Mesothelial cell of epicardium (in vitro differentiated cells): ENCODE measurements at regions not wholly inside any gene's neighbourhood (a gene's known extent, or its start where the extent isn't known, plus 50 kb on each side); places are given as distances from the start of the nearest gene placed in this dataset.

Experiments
- DNase-seq, 2 experiments: peaks; one replicate each; pipeline ENCODE4 v3.0.0; 2021; ENCODE audit warnings: low spot score in 2 of 2; ENCODE audit not compliant: unreplicated experiment in 2 of 2
- H3K27ac Mint-ChIP-seq: 2 replicates; pipeline ENCODE4 v1.8.0; 2021; ENCODE audit warnings: mixed read lengths
- H3K27me3 Mint-ChIP-seq: 2 replicates; pipeline ENCODE4 v1.8.0; 2021; ENCODE audit warnings: low read depth, mixed read lengths
- H3K36me3 Mint-ChIP-seq: 2 replicates; pipeline ENCODE4 v1.8.0; 2021; ENCODE audit warnings: mixed read lengths
- H3K4me1 Mint-ChIP-seq: 2 replicates; pipeline ENCODE4 v1.8.0; 2021; ENCODE audit warnings: mixed read lengths
- H3K4me3 Mint-ChIP-seq: 2 replicates; pipeline ENCODE4 v1.8.0; 2021; ENCODE audit warnings: mild to moderate bottlenecking, moderate library complexity, mixed read lengths
- H3K9me3 Mint-ChIP-seq: 2 replicates; pipeline ENCODE4 v1.8.0; 2021; ENCODE audit warnings: mixed read lengths
- CTCF ChIP-seq: fragments of 200-600 bp; sonication (generic); IDR thresholded peaks from one replicate; pipeline ENCODE4 v1.5.0; 2021; ENCODE audit warnings: antibody characterized with exemption; ENCODE audit not compliant: unreplicated experiment

DNA sequence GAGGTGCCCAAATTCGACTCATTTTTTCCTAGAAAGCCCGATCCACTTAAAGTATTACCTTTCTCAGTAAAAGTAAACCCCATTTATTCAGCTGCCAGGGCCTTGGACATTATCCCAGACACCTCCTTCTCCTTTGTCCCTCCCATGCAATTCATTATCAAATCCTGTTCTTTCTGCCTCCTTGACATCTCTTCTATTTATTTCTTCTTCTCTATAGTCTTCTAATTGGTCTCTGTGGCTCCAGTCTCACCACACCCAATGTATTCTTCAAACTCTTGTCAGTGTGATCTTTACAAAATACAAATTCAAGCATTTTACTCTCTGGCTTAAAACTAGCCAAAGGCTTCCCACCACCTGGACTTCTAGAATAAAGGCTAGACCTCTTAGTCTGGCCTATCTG is 120.3 kb downstream of the IL20RB start:
- Mint-ChIP-seq H3K9me3 (no peaks in the 10 kb centered on the region), H3K4me3 (no peak overlapping the region), H3K27me3 (peaks cover 31% of the 10 kb centered on the region), H3K36me3 (no peaks in the 10 kb centered on the region), H3K4me1 (no peaks in the 10 kb centered on the region), H3K27ac (no peak overlapping the region)
- DNase-seq: no peak
- TF ChIP-seq CTCF: no peak

GRCh38 chr3:137079571-137079970 is 121.8 kb downstream of the IL20RB start:
- H3K27me3 Mint-ChIP-seq: peaks cover 42% of the 10 kb centered on the region
- H3K36me3 Mint-ChIP-seq: no peaks in the 10 kb centered on the region
- H3K9me3 Mint-ChIP-seq: no peaks in the 10 kb centered on the region
- H3K27ac Mint-ChIP-seq: no peak overlapping the region
- no peak for TF ChIP-seq CTCF
- no peak for DNase-seq
- no peak overlapping the region for H3K4me3 Mint-ChIP-seq
- no peaks in the 10 kb centered on the region for H3K4me1 Mint-ChIP-seq

GRCh38 chr3:137081711-137082110 is 123.9 kb downstream of the IL20RB start:
- no peaks in the 10 kb centered on the region for H3K36me3 Mint-ChIP-seq
- no peaks in the 10 kb centered on the region for H3K4me1 Mint-ChIP-seq
- no peaks in the 10 kb centered on the region for H3K9me3 Mint-ChIP-seq
- H3K4me3 Mint-ChIP-seq: no peak overlapping the region
- H3K27me3 Mint-ChIP-seq: peaks cover 46% of the 10 kb centered on the region
- H3K27ac Mint-ChIP-seq: no peak overlapping the region
- DNase-seq: no peak
- no peak for TF ChIP-seq CTCF

- no peaks in the 10 kb centered on the region for H3K9me3 Mint-ChIP-seq
- no peak overlapping the region for H3K4me3 Mint-ChIP-seq
- no peak for DNase-seq
- H3K27ac Mint-ChIP-seq: no peak overlapping the region
- no peak for TF ChIP-seq CTCF
- H3K27me3 Mint-ChIP-seq: peaks cover 43% of the 10 kb centered on the region
- no peaks in the 10 kb centered on the region for H3K4me1 Mint-ChIP-seq
- no peaks in the 10 kb centered on the region for H3K36me3 Mint-ChIP-seq
Measured at GRCh38 chr3:137082763-137083162, 125.0 kb downstream of the IL20RB start.

DNA sequence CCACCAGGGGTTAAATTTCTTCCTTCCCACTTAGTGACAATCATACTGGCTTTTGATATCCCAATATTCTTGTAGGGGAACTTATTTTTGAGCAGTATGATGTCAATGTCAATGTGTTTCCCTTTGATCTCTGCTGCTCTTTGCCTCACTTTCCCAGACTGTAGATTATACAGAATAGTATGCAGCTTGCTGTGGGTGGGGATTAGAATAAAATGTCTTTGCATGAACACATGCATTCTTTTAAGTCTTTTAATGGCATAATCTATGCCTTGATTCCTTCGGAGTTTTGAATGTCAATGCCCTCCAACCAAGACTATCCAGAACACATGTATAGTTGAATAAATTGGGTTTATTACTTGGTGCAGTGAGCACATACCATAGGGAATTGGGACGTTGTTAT is 125.5 kb downstream of the IL20RB start:
- no peak for TF ChIP-seq CTCF
- H3K9me3 Mint-ChIP-seq: no peaks in the 10 kb centered on the region
- H3K36me3 Mint-ChIP-seq: no peaks in the 10 kb centered on the region
- H3K4me3 Mint-ChIP-seq: no peak overlapping the region
- no peaks in the 10 kb centered on the region for H3K4me1 Mint-ChIP-seq
- H3K27ac Mint-ChIP-seq: no peak overlapping the region
- DNase-seq: no peak
- H3K27me3 Mint-ChIP-seq: peaks cover 38% of the 10 kb centered on the region

DNA sequence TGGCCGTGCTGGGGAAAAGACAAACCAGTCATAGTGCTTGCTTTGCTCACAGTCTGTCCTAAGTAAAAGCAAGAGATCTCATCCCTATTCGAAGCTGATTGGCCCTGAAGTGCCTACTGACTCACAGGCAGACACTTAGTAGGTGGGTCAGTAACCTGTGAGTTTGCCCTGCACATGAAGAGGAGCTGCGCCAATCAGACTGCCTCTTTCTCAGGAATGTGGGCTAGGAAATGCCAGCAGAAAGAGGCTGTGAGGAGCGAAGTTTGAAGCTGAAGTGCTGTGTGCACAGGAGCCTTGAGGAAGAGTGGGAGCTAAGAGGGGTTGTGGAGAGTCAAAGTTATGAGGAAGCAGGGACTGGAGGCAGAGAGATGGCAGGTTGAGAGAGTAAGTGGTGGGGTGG is 126.8 kb downstream of the IL20RB start:
- H3K9me3 Mint-ChIP-seq: no peaks in the 10 kb centered on the region
- H3K36me3 Mint-ChIP-seq: no peaks in the 10 kb centered on the region
- no peaks in the 10 kb centered on the region for H3K4me1 Mint-ChIP-seq
- TF ChIP-seq CTCF: no peak
- H3K27ac Mint-ChIP-seq: no peak overlapping the region
- peaks cover 46% of the 10 kb centered on the region for H3K27me3 Mint-ChIP-seq
- DNase-seq: no peak
- no peak overlapping the region for H3K4me3 Mint-ChIP-seq
